GM18505 (cell line): ENCODE measurements at regions not wholly inside any gene's neighbourhood (a gene's known extent, or its start where the extent isn't known, plus 50 kb on each side); places are given as distances from the start of the nearest gene placed in this dataset.

Source experiments
- ATAC-seq: cut with Tn5 transposase; IDR thresholded peaks from one replicate; pipeline ENCODE4 v1.9.1; 2021; ENCODE audit not compliant: unreplicated experiment
- POLR2A ChIP-seq: IDR thresholded peaks from 4 replicates; pipeline ENCODE4 v1.6.1; 2011; ENCODE audit warnings: borderline replicate concordance; ENCODE audit not compliant: insufficient read depth, insufficient read length; ENCODE audit errors: extremely low read depth

DNA sequence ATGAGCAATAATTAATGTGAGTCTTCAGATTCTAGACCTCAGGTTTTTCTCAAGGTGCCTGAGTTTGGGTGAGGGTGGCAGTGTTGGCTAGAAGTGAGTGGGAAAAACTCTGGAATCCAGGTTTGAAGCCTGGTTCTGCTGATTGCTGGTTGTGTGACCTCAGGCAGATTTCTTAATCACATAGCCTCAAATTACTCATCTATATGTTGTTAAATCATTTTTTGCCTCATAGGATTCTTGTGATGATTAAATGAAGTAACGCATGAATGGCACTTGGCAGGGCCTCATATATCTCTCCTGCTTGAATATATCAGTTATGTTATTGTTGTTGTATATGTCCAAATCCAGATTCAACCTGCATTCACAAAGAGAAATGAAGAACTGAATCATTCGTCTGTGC, 60.5 kb downstream of the NR2F2 start:
- no peak for TF ChIP-seq POLR2A
- ATAC-seq = no peak

DNA sequence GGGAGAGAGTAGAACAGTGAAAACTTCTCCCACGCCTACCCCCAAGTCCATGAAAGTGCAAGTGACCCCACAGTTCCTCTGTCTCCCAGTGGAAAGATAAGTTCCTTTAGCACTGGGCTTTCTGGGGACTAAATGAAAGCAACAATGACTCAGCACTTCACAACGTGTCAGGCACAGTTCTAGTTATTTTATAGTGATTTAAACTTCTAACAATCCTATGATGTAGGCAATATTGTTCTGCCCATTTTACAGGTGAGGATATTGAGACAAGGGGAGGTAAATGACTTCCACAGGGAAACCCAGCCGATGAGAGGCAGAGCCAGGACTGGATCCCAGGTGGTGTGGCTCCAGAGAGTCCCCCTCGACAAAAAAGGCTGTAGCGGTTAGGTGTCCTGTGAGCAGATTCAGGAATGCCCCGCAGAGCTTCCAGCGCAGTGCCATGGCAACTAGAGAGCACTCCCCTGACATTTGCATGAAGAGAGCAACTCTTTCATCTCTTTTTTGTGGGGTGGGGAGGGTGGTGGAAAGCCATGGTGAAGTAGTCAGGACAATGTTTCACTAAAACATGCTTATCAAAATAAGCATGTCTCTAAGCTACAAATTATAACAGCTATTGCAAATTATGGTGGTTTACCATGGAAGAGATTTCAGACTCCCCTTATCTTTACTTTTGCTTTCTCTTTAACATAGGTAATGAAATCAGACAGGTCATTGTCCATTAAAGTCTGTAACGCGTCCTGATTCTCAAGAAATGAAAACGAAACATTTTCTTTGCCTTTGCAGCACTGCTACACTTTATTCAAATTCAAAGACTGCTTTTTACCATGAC, 62.1 kb downstream of the NR2F2 start:
- ATAC-seq = no peak
- TF ChIP-seq POLR2A = no peak

DNA sequence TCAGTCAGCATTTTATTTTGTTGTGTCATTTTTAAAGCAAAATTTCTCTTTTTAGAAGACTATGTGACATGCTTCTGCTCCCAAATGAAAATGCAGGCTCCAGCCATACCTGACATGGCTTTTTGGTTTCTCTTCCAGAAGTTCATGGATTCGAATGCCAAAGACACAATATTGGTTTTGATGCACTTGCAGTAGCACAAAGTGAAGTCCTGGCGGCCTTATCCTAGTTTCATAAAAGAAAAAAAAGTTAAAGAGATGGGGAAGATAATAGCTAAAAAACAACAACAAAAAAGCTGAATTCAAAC, 62.7 kb downstream of the NR2F2 start:
- ATAC-seq = no peak
- no peak for TF ChIP-seq POLR2A

- TF ChIP-seq POLR2A = no peak
- ATAC-seq = no peak
These were observed 65.2 kb downstream of the NR2F2 start for GRCh38 chr15:96395687-96396086.

DNA sequence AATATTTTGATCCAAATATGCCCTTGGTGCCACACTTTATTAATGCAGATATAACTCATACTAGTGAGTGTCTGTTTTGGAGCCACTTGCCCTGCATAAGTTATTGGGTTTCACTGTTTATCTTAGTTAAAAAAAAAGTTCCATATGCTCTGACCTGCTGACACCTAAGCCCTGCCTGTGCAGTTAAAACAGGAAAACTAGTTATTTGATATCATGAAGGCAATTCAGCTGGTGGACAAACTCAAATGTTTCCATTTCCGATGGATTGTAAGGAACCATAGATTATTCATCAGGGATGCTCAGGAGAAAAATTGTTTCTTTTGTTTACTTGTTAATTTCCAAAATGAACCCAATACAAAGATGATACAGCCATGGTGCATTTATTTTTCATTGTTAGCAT, 68.3 kb downstream of the NR2F2 start:
- ATAC-seq = no peak
- no peak for TF ChIP-seq POLR2A

- no peak for ATAC-seq
- no peak for TF ChIP-seq POLR2A
These were observed 71.9 kb downstream of the NR2F2 start for GRCh38 chr15:96402403-96402802.

GRCh38 chr15:96403071-96403470, 72.6 kb downstream of the NR2F2 start:
- TF ChIP-seq POLR2A = no peak
- ATAC-seq = no peak

GRCh38 chr15:96403932-96404331, 73.4 kb downstream of the NR2F2 start:
- TF ChIP-seq POLR2A = no peak

GRCh38 chr15:96404560-96404959, 74.1 kb downstream of the NR2F2 start:
- no peak for TF ChIP-seq POLR2A
- no peak for ATAC-seq

More at GRCh38 chr15:96403932-96404331, 73.4 kb downstream of the NR2F2 start:
- ATAC-seq = no peak

- ATAC-seq = no peak
- no peak for TF ChIP-seq POLR2A
These were observed 75.8 kb downstream of the NR2F2 start for GRCh38 chr15:96406291-96406690.

DNA sequence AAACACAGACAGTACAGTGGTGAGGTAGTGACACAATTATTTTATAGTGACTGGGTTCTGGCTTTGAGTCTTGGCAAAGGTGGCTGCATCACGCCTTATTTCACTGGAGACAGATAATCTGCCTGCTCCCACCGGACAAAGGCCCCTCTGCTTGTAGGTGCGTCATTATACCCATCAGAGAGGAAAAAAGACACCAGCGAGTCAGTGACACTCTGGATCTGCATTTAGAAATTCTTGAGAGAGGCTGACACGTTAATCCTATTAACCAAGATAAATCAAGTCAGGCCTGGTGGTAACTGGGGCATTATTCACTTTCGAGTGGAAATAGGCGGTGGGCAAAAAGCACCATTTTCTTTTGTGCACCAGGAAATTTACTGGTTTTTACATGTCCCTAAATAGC, 76.2 kb downstream of the NR2F2 start:
- no peak for TF ChIP-seq POLR2A
- ATAC-seq = no peak

DNA sequence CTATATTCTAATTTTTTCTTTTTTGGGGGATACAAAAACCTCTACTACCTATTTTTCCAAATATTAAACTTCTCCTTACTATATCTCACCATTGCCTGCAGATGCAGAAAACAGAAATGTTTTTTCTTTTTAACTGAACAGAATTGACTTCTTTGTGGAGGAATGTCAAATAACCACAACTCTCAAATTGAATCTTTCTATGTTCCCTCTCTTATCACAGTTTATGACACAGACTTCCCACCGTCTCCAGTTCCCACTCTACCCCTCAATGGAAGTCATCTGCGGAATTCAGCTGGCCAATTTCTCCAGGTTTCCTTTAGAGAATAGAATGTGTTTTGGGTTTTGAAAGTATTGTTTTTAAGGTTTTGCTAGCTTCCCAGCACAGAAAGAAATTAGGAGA, 77.0 kb downstream of the NR2F2 start:
- ATAC-seq = no peak
- no peak for TF ChIP-seq POLR2A

- no peak for TF ChIP-seq POLR2A
- ATAC-seq = no peak
These were observed 78.2 kb downstream of the NR2F2 start for GRCh38 chr15:96408591-96409183.
